ENCODE measurements at regions not wholly inside any gene's neighbourhood (a gene's known extent, or its start where the extent isn't known, plus 50 kb on each side); places are given as distances from the start of the nearest gene placed in this dataset.

DNA sequence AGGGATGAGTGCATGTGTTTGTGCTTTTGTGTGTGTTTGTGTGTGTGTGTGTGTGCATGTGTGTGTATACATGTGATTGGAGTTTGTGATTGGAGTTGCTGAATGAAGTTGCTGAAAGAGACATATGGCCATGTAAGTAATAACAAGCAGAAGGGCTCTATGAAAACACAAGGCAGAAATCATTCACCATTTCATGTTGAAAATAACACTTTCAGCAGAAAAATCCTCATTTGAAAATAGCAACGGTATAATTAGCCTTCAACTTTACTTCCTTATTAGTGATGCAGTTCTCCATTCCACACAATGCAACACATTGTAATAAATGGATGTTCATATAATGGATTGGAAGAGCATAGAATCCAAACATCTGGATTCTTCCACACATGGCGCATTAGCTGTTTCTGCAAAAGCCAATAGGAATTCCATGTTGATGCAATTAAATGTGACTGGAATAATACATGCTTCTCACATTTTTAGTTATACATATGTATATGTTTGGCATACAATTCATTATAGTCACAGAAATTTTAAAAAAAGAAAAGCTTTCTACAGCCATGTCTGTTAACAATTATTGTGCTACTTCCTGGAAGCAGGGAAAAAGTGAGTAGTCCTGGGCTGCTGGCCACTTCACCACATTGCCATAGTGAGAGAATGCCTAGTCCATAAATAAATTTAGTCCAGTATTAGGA is 538.0 kb downstream of the LTN1 start:
- no peak for TF ChIP-seq POLR2A (IDR thresholded peaks at IDR 0.05)
- TF ChIP-seq, protein P1, sequence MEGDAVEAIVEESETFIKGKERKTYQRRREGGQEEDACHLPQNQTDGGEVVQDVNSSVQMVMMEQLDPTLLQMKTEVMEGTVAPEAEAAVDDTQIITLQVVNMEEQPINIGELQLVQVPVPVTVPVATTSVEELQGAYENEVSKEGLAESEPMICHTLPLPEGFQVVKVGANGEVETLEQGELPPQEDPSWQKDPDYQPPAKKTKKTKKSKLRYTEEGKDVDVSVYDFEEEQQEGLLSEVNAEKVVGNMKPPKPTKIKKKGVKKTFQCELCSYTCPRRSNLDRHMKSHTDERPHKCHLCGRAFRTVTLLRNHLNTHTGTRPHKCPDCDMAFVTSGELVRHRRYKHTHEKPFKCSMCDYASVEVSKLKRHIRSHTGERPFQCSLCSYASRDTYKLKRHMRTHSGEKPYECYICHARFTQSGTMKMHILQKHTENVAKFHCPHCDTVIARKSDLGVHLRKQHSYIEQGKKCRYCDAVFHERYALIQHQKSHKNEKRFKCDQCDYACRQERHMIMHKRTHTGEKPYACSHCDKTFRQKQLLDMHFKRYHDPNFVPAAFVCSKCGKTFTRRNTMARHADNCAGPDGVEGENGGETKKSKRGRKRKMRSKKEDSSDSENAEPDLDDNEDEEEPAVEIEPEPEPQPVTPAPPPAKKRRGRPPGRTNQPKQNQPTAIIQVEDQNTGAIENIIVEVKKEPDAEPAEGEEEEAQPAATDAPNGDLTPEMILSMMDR (IDR thresholded peaks at IDR 0.05): no peak

All from uterus (tissue), 2 donors.